H54 (cell line): ENCODE measurements at regions not wholly inside any gene's neighbourhood (a gene's known extent, or its start where the extent isn't known, plus 50 kb on each side); places are given as distances from the start of the nearest gene placed in this dataset.

Experiments
- DNase-seq: peaks from one replicate; pipeline ENCODE4 v3.0.0; 2011; ENCODE audit warnings: low spot score, mixed read lengths; ENCODE audit not compliant: insufficient read length
- FAIRE-seq: peaks from 3 replicates; lab custom pipeline; 2011; peaks lifted over from hg19 to GRCh38; lab: Jason Lieb, UNC
- POLR2A ChIP-seq: IDR thresholded peaks from 2 replicates; pipeline ENCODE4 v1.6.1; 2011; ENCODE audit warnings: low read depth, mild to moderate bottlenecking, low read length

DNA sequence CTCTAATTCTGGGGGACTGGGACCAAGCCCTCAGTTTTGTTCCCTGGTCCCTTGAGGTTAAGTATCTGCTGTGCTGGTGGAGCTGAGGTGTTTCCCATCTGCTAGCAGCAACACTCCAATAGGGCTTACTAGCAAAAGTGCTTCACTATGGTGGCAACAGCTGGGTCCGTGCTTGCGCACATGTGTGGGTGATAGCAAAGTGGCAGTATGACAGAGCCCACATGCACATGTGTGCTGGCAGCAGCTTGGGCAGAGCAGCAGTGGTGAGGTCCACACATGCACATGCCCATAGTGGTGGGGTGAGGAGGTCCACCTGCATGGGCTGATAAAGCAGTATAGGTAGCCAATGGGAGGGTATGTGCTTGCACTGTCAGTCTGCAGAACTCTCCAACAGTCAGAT, 1723.7 kb downstream of the SUCLG1 start:
- FAIRE-seq (no peak), DNase-seq (no peak)
- no peak for TF ChIP-seq POLR2A

DNA sequence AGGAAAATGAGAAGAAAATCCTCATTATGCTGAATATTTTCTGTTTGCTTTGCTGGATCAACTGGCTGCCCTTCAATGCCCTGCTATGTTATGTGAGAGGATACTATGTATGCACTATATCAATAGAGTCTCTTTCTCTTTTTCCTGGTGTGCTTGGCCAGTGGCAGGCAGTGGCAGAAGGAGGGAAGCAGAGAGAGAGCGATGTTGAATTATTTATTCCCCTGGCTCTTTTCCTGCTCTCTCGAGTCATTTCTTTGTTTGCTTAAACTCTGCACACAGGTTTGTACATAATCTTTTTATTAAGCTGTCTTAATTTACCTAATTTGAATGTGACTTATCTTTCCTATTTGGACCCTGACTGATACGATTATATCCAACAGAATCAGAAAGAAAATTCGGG, 1727.3 kb downstream of the SUCLG1 start:
- FAIRE-seq = no peak
- DNase-seq = no peak
- no peak for TF ChIP-seq POLR2A

DNA sequence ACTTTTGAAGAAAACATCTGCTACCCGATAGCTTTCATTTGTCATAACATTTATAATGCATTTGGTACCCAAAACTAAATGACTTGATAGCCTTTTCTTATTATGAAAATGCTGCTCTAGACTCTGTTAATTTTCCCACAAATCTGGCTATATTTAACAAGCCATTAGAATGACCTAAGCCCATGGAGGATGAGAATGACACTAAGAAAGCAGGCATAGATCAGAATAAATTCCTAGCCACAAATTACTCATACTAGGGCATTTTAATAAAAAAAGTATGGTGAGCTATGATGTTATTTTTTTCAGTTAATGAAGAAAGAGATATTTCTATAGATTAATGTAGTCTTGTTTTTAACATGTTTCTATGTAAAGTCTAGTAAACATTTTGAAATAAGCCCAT, 1728.3 kb downstream of the SUCLG1 start:
- FAIRE-seq (no peak), DNase-seq (no peak)
- TF ChIP-seq POLR2A = no peak

DNA sequence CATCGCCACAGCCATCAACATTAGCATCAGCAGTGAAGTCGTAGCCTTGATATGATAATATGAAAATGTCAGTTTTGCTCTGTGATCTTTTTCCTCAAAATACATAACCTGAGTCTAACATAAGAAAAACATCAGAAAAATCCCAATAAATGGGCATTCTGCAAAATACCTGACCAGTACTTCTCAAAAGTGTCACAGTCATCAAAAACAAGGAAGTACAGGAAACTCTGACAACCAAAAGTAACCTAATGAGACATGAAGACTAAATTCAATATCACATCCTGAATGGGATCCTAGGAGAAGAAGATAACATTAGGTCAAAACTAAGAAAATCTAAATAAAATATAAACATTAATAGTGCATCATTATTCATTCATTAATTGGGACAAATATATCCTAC, 1731.0 kb downstream of the SUCLG1 start:
- DNase-seq (no peak), FAIRE-seq (no peak)
- no peak for TF ChIP-seq POLR2A

DNA sequence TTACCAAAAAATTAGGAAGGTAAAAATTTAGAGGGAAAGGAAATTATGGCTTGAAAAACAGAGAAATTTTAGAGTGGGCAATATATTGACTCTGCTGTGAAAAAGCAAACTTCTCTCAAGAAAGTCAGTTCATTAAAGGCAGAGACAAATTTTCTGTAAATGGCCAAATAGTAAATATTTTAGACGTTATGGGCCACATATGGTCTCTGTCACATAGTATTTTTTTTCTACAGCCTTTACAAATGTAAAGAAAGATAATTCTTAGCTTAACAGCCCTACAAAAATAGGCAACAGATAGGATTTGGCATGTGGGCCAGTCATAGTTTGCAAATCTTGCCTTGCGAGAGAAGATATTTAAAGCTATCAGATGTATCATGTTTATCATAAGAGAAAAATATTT, 1750.4 kb downstream of the SUCLG1 start:
- FAIRE-seq = no peak

DNA sequence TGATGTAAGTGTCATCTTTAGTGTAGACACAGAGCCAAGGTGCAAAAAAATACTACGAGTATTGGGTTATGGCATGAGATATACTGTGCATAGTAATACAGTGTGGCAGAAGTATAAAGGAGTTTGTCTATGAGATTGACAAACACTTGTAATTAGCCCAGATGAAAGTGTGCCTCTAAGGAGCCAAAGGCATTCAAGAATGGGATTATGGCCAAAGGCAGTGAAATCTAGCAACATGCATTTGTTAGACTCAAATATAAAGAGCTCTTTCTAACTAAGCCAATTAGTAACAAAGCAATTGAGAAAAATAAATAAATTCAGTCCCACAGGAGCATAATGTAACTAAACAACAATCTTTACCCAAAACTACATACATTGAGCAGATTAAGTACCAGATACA, 1761.8 kb downstream of the SUCLG1 start:
- no peak for TF ChIP-seq POLR2A
- FAIRE-seq (no peak), DNase-seq (no peak)

More for the DNA sequence above, 1750.4 kb downstream of the SUCLG1 start:
- no peak for TF ChIP-seq POLR2A
- no peak for DNase-seq

DNA sequence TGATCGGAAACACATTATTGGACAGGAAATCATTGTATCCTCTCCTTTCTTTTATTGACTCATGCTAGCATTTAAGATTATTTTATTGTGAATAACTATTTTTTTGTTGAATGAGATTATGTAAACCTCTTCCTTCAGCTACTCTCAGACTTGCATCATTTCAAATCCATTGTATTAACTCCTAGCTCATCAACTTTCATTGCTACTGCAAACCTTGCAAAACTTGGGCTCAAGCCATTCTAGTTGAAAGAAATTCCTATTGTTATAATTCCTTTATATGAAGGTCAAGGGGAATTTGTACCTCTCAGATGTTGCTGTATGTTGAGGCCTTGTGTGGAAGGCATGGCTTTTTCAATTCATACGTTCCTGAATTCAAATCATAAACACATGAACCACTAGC, 1764.6 kb downstream of the SUCLG1 start:
- FAIRE-seq (no peak), DNase-seq (no peak)
- TF ChIP-seq POLR2A = no peak

DNA sequence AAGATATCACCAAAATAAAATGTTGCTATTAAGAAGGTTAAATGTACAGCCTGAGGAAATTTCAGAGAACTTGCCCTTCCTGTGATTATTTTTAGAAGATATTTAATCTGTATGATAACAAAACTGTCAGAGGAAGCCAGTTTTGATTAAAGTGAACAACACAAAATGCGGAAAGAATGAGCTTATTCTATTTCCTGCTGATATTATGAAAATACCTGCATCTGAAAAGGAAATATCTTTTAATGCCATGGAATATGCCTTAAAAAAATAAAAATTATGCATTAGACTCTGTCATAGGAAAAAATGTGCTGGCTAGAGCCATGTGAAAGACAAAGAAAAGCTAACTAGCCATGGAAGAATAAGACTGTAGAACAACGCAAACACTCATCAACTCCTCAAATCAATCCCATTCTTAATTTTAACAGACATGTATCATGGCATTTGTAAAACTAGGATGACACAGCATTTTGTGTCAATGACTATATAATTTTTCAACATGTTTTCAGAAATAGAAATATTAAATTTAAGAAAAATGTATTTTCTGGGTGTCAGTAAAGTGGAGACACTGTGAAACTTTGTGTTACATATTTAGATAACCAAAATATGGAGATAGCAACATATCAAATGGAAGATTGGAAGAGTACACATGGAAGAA, 1768.2 kb downstream of the SUCLG1 start:
- DNase-seq (no peak), FAIRE-seq (no peak)
- TF ChIP-seq POLR2A = no peak

DNA sequence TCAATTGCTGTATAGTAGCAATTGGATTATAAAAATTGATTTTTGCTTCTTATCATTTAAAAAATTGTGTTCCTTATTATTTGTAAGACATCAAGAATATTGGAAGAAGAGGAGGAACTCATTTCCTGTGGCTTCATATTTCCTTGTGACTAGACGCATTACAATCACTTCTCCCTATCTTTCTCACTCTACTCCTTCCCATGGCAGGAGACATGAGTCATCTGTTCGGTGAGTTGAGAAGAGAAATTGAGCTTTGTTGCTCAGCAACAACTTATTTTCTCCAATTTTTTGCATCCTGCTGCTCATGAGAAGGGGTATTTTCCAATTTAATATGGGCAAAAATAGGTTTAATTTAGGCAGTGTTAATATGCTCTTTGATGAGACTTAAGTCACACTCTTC, 1783.9 kb downstream of the SUCLG1 start:
- no peak for TF ChIP-seq POLR2A
- peak; percentile 45 for FAIRE-seq
- peak; percentile 1 for DNase-seq

DNA sequence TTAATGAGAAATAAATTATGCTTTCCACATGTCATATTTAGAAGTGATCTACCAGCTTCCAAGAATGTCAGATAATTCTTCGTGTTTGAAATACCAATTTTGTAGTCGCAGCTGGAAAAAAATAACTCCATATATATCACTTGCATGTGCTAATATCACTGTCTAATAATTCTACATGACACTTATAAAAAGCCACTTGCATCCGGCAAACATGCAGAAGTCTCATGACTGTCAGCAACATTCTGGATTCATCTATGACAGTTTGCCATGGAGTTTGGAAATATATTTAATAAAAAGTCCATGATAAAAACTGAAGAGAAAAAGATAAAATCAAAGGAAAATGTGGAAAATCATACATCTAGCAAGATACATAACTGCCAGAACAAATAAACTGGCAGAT, 1784.4 kb downstream of the SUCLG1 start:
- DNase-seq = no peak
- no peak for FAIRE-seq
- no peak for TF ChIP-seq POLR2A

DNA sequence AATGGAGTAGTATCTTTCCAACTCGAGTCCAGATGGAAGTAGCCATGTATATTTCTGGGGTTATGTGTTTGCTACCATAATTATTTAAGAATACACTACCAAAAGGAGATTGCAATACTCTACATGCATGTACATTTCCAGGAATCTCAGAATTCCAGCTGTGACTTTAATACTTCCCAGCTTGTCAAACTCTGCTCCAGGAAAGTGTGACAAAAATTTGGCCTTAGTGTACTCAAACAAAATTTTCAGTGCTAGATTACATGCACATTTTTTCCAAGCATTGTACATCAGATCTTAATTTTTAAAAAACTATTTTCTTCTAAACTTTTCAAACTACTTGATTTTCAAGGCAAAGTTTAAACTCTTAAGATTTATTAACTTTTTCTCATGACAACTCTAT, 1791.6 kb downstream of the SUCLG1 start:
- FAIRE-seq (no peak), DNase-seq (no peak)
- no peak for TF ChIP-seq POLR2A

DNA sequence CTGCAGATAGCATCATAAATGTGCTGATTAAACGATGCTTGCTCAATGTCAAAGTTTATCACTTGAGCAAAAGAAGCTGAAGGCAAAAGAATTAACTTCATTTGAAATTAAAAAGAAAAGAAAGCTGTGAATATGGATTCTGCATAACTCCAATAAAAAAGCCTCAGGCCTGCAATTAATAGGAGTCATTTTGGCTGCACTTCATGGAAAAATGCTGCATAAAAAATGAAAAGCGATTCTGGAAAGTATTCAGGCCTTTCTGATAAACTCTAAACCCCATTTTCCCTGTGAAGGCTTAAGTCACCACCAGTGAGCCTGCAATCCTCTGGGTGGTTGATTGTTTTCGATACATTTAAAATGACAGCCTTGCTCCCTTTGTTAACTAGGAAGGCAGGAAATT, 1793.4 kb downstream of the SUCLG1 start:
- DNase-seq (no peak), FAIRE-seq (no peak)
- TF ChIP-seq POLR2A = no peak

DNA sequence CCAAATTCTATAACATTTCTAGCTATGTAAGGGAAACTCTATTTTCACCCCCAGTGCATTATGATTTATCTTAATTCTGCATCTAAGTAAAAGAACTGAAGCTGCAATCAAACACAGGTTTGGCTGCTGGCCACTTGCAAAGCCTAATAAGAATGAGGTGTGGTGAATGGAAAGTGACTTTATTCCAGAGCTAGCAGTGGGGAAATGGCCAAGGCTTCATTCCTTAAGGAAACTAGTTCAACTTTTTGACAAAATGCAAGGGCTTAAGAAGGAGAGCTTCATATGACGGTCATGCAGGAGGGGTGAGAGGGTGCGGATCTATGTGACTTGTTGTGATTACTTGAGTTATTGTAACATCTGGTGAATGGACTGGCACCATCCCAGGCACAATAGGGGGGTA, 1802.0 kb downstream of the SUCLG1 start:
- FAIRE-seq = no peak
- TF ChIP-seq POLR2A = no peak

DNA sequence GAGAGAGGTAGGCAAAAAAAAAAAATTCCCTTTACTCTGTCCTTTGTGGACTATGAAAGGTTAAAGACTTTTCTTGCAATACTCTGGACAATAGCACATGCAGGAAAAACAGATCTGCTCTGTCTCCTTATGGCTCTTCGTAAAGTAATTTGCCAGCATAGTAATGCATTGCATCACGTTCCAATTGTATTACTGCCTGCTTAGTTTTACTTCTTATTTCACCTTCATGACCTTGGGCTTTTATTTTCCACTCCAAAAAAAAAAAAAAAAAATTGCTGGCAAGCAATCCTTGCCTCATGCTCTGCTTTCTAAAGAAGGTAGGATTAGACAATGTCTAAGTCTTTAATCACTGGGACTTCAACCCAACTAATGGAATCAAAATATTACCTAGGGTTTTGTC, 1802.7 kb downstream of the SUCLG1 start:
- no peak for FAIRE-seq
- TF ChIP-seq POLR2A = no peak
- DNase-seq = no peak

More for the DNA sequence above, 1802.0 kb downstream of the SUCLG1 start:
- DNase-seq = no peak

DNA sequence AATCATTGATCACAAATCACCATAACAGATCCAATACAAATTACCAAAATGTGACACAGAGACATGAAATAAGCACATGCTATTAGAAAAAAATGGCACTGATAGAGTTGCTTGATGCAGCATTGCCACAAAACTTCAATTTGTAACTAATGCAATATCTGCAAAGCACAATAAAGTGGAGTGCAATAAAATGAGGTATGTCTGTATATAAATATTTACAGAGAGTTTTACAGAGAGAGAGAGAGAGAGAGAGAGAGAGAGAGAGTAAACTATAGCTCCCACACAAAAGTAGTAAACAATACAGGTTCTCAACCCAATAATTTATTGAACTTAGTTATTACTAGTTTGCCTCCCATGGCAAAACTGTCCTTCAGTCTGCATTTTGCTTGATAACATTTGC, 1807.0 kb downstream of the SUCLG1 start:
- no peak for TF ChIP-seq POLR2A
- no peak for DNase-seq
- FAIRE-seq = no peak
